T-helper 17 cell (primary cell): ENCODE measurements at regions not wholly inside any gene's neighbourhood (a gene's known extent, or its start where the extent isn't known, plus 50 kb on each side); places are given as distances from the start of the nearest gene placed in this dataset.

ENCODE experiments used
- ATAC-seq: fragments of 150-1000 bp; cut with Tn5 transposase; 2 replicates; pipeline ENCODE4 v1.10.0; 2021; ENCODE audit warnings: mild to moderate bottlenecking, moderate library complexity
- DNase-seq, 3 donors: peaks; one replicate each; pipeline versions ENCODE4 v3.0.0 to v3.0.0-alpha.2; 2020 to 2021
- H3K9me3 ChIP-seq: one replicate; pipeline ENCODE4 v1.7.0; 2013; ENCODE audit warnings: low read length, mild to moderate bottlenecking; ENCODE audit not compliant: control insufficient read depth, poor library complexity, severe bottlenecking
- H3K27ac Mint-ChIP-seq: one replicate; pipeline ENCODE4 v1.8.0; 2022; ENCODE audit warnings: mild to moderate bottlenecking, moderate library complexity, mixed read lengths
- H3K27me3 Mint-ChIP-seq: one replicate; pipeline ENCODE4 v1.8.0; 2022; ENCODE audit warnings: mixed read lengths
- H3K36me3 Mint-ChIP-seq: one replicate; pipeline ENCODE4 v1.8.0; 2022; ENCODE audit warnings: low read depth, mixed read lengths
- H3K4me1 Mint-ChIP-seq: one replicate; pipeline ENCODE4 v1.8.0; 2022; ENCODE audit warnings: mild to moderate bottlenecking, mixed read lengths
- H3K4me3 Mint-ChIP-seq: one replicate; pipeline ENCODE4 v1.8.0; 2022; ENCODE audit warnings: mild to moderate bottlenecking, moderate library complexity, mixed read lengths

GRCh38 chr10:55237462-55237861 is 436.4 kb upstream of the PCDH15 start:
- H3K36me3 Mint-ChIP-seq, result no peaks in the 10 kb centered on the region
- ATAC-seq, result no peak
- no peak overlapping the region for H3K4me3 Mint-ChIP-seq
- peaks cover 6% of the 10 kb centered on the region for H3K9me3 ChIP-seq
- no peak overlapping the region for H3K27ac Mint-ChIP-seq
- DNase-seq, result no peak
- H3K27me3 Mint-ChIP-seq, result no peaks in the 10 kb centered on the region
- no peaks in the 10 kb centered on the region for H3K4me1 Mint-ChIP-seq

DNA sequence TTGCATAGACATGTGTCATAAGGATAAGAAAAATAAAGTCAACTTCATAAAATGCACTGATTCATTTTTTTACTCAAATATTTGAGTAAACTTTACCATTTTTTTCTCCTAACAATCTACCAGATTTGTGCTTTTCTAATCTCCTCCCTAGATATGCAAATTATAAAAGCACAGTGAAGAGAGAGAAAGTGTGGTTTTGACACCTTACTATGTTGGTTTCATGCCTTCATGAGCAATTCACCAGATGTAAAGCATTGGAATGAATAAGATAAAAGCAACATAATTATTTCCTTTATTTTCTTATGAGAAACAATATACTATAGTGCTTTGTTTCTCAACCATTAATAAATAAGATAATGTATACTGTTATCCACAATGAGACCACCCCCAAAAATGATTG is 432.5 kb upstream of the PCDH15 start:
- H3K4me3 Mint-ChIP-seq, result no peak overlapping the region
- DNase-seq (no peak), ATAC-seq (no peak)
- H3K27ac Mint-ChIP-seq, result no peak overlapping the region
- no peaks in the 10 kb centered on the region for H3K27me3 Mint-ChIP-seq
- no peaks in the 10 kb centered on the region for H3K36me3 Mint-ChIP-seq
- H3K9me3 ChIP-seq, result no peaks in the 10 kb centered on the region
- H3K4me1 Mint-ChIP-seq, result no peaks in the 10 kb centered on the region

DNA sequence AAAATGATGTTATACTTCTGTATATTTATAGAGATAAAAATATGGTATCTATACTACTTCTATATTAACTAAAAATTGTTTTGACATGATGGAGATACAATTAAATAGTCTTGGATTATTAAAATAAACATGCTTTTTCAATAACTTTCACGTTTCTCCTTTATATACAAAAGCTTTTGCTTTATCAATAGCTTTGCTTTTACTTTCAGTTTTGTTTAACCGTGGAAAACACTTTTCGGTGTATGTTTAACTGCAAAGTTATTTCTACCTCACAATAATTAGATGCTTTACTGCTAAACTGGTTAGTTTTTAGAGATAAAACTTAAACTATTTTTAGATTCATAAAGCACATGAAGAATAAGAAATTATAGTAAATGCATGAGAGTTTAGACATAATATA is 432.1 kb upstream of the PCDH15 start:
- Mint-ChIP-seq H3K27ac (no peak overlapping the region), H3K4me1 (no peaks in the 10 kb centered on the region), H3K4me3 (no peak overlapping the region), H3K27me3 (no peaks in the 10 kb centered on the region), H3K36me3 (no peaks in the 10 kb centered on the region)
- H3K9me3 ChIP-seq, result no peaks in the 10 kb centered on the region
- no peak for DNase-seq
- no peak for ATAC-seq

DNA sequence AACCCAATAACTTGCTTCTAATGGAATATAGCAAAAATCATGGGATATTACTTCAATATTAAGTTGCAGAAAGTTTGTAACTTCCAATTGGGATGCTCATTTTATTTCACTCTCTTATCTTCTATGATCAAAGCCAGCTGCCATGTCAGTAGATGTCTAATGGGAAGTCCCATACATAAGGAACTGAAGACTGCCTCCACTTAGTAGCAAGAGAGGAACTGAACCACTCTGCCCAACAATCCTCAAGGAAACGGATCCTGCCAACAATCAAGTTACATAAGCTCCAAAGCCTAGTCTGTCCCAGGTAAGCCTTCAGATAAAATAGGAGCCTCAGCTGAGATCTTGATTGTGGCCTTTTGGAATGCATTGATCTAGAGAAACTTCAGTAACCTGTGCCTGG is 431.5 kb upstream of the PCDH15 start:
- no peak overlapping the region for H3K4me3 Mint-ChIP-seq
- ATAC-seq (no peak), DNase-seq (no peak)
- H3K27me3 Mint-ChIP-seq, result no peaks in the 10 kb centered on the region
- H3K9me3 ChIP-seq, result no peaks in the 10 kb centered on the region
- H3K36me3 Mint-ChIP-seq, result no peaks in the 10 kb centered on the region
- H3K27ac Mint-ChIP-seq, result no peak overlapping the region
- no peaks in the 10 kb centered on the region for H3K4me1 Mint-ChIP-seq

- no peaks in the 10 kb centered on the region for H3K27me3 Mint-ChIP-seq
- H3K9me3 ChIP-seq, result no peaks in the 10 kb centered on the region
- no peaks in the 10 kb centered on the region for H3K36me3 Mint-ChIP-seq
- no peak overlapping the region for H3K27ac Mint-ChIP-seq
- DNase-seq (no peak), ATAC-seq (no peak)
- H3K4me3 Mint-ChIP-seq, result no peak overlapping the region
- no peaks in the 10 kb centered on the region for H3K4me1 Mint-ChIP-seq
Measured at GRCh38 chr10:55227967-55228366, 426.9 kb upstream of the PCDH15 start.

DNA sequence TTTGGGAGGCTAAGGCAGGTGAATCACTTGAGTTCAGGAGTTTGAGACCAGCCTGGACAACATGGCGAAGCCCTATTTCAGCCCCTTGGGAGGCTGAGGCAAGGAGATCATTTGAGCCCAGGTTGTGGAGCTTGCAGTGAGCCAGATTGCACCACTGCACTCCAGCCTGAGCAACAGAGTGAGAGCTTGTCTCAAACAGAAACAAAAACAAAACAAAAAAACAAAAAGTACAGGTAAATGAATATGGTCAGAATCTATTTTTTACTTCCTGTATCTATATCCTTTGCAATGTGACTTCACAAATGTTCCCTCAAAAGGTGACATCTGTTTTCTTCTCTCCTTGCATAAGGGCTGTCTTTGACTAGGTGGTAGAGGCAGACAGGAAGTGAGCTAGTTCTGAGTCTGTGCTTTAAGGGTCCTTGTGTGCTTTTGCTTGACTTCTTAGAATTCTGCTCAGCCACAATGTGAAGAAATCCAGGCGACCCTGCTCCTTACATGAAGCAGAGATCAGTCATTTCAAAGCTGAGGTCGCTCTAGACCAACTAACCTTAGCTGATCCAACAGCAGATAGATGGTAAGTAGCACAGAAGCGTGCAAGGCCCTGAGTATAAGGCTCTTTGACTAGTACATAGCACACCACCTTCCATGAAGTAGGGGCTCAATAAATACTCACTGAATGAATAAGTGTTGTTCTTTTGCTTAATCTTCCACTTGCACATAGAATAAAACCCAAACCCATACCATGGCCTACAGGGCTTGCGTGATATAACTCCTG is 423.2 kb upstream of the PCDH15 start:
- Mint-ChIP-seq H3K27ac (no peak overlapping the region), H3K4me3 (no peak overlapping the region), H3K4me1 (no peaks in the 10 kb centered on the region), H3K27me3 (no peaks in the 10 kb centered on the region), H3K36me3 (no peaks in the 10 kb centered on the region)
- H3K9me3 ChIP-seq, result no peaks in the 10 kb centered on the region
- no peak for ATAC-seq
- DNase-seq, result no peak

DNA sequence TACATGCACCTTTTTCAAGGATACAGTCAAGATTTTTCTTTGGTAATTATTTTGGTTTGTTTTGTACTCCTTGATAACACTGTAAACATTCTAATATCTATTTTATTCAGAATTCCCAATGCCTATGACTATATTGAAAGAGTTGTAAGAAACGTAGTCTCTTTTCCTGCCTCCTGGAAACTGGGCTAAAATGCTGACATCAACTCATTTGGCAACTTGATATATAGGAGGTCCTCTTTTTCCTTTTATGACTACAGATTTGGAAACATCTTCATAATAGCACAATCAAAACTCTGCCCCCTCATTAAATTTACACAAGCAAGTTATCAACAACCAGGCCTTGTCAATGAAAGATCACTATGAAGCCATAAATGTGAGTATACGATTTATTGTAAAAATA is 422.3 kb upstream of the PCDH15 start:
- no peaks in the 10 kb centered on the region for H3K9me3 ChIP-seq
- DNase-seq (no peak), ATAC-seq (no peak)
- no peak overlapping the region for H3K27ac Mint-ChIP-seq
- no peaks in the 10 kb centered on the region for H3K27me3 Mint-ChIP-seq
- H3K36me3 Mint-ChIP-seq, result no peaks in the 10 kb centered on the region
- no peak overlapping the region for H3K4me3 Mint-ChIP-seq
- H3K4me1 Mint-ChIP-seq, result no peaks in the 10 kb centered on the region

DNA sequence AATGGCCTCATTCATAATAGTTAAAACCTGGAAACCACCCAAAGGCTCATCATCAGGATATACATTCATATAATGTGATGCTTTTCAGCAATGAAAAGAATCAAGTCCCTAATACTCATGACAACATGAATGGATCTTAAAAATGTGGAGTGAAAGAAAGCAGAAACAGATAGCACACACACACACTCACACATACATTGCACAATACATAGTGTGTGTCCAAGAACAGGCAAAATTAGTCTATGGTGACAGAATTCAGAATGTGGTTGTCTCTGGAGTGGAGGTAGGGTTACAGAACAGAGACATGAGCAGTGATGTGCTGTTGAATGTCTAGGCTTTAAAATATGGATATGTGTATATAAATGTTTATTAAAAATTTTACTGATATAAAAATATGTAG is 419.9 kb upstream of the PCDH15 start:
- no peaks in the 10 kb centered on the region for H3K9me3 ChIP-seq
- Mint-ChIP-seq H3K4me1 (no peaks in the 10 kb centered on the region), H3K36me3 (no peaks in the 10 kb centered on the region), H3K27me3 (no peaks in the 10 kb centered on the region), H3K4me3 (no peak overlapping the region), H3K27ac (no peak overlapping the region)
- ATAC-seq (no peak), DNase-seq (no peak)

DNA sequence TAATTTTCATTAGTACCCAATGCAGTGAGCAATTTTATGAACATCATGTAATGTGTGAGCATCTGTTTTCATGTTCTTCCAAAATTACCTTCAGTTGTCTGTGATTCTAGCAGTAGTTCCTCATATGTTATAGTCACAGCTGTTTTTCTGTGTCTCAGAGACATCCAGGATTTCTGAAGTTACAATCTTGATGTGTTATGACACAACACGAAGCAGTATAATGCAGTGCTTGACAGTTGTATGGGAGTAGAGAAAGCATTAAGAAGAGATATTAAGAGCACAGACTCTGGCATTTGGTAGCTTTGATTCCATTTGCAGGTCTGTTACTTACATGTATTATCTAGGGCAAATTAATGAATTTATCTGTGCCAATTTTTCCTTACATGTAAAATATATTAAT is 414.7 kb upstream of the PCDH15 start:
- no peak for DNase-seq
- Mint-ChIP-seq H3K36me3 (no peaks in the 10 kb centered on the region), H3K27ac (no peak overlapping the region), H3K4me3 (no peak overlapping the region), H3K4me1 (no peaks in the 10 kb centered on the region), H3K27me3 (no peaks in the 10 kb centered on the region)
- H3K9me3 ChIP-seq, result no peaks in the 10 kb centered on the region
- no peak for ATAC-seq

GRCh38 chr10:55214608-55215007 is 413.6 kb upstream of the PCDH15 start:
- Mint-ChIP-seq H3K4me3 (no peak overlapping the region), H3K36me3 (no peaks in the 10 kb centered on the region), H3K27ac (no peak overlapping the region), H3K27me3 (no peaks in the 10 kb centered on the region), H3K4me1 (no peaks in the 10 kb centered on the region)
- no peaks in the 10 kb centered on the region for H3K9me3 ChIP-seq
- no peak for ATAC-seq
- no peak for DNase-seq

DNA sequence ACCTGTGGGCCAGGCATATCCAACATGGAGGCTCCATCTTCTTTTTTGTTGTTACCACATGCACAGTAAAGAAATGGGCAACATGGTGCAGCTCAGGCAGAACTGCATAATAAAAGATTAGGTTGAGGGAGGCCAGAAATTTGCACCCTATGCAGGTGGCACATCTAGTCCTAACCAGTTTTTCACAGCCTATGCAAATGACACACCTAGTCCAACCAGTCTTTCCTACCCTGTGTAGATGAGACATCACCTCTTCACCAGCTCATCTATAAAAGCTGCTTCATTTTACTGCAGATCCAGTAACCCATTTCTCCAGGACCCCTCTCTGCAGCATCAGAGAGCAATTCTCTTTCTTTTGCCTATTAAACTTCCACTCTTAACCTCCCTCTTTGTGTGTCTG is 411.0 kb upstream of the PCDH15 start:
- H3K4me1 Mint-ChIP-seq, result no peaks in the 10 kb centered on the region
- no peak for DNase-seq
- no peak for ATAC-seq
- H3K9me3 ChIP-seq, result no peaks in the 10 kb centered on the region
- H3K27me3 Mint-ChIP-seq, result no peaks in the 10 kb centered on the region
- H3K36me3 Mint-ChIP-seq, result no peaks in the 10 kb centered on the region
- no peak overlapping the region for H3K4me3 Mint-ChIP-seq
- no peak overlapping the region for H3K27ac Mint-ChIP-seq

- H3K9me3 ChIP-seq, result no peaks in the 10 kb centered on the region
- H3K27me3 Mint-ChIP-seq, result no peaks in the 10 kb centered on the region
- H3K4me1 Mint-ChIP-seq, result no peaks in the 10 kb centered on the region
- H3K27ac Mint-ChIP-seq, result no peak overlapping the region
- DNase-seq (no peak), ATAC-seq (no peak)
- H3K36me3 Mint-ChIP-seq, result no peaks in the 10 kb centered on the region
- no peak overlapping the region for H3K4me3 Mint-ChIP-seq
Measured at GRCh38 chr10:55203874-55204273, 402.8 kb upstream of the PCDH15 start.

GRCh38 chr10:55203319-55203718 is 402.3 kb upstream of the PCDH15 start:
- DNase-seq (no peak), ATAC-seq (no peak)
- Mint-ChIP-seq H3K27ac (no peak overlapping the region), H3K27me3 (no peaks in the 10 kb centered on the region), H3K4me1 (no peaks in the 10 kb centered on the region), H3K36me3 (no peaks in the 10 kb centered on the region), H3K4me3 (no peak overlapping the region)
- no peaks in the 10 kb centered on the region for H3K9me3 ChIP-seq

DNA sequence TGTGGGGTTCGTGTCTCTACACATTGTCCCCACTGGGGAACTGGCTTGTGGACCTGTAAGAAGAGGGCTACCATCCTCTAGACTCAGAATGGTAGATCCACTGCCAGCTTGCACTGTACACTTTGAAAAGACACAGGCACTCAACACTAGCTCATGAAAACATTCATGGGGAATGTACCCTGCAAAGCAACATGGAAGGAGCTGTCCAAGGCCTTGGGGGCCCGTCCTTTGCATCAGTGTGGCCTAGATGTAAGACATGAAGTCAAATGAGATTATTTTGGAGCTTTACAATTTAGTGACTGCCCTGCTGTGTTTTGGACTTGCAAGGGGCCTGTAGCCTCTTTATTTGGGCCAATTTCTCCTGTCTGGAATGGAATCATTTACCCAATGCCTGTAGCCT is 399.0 kb upstream of the PCDH15 start:
- Mint-ChIP-seq H3K27ac (no peak overlapping the region), H3K27me3 (no peaks in the 10 kb centered on the region), H3K4me3 (no peak overlapping the region), H3K4me1 (no peaks in the 10 kb centered on the region), H3K36me3 (no peaks in the 10 kb centered on the region)
- DNase-seq (no peak), ATAC-seq (no peak)
- no peaks in the 10 kb centered on the region for H3K9me3 ChIP-seq
